ENCODE measurements at regions not wholly inside any gene's neighbourhood (a gene's known extent, or its start where the extent isn't known, plus 50 kb on each side); places are given as distances from the start of the nearest gene placed in this dataset.

DNA sequence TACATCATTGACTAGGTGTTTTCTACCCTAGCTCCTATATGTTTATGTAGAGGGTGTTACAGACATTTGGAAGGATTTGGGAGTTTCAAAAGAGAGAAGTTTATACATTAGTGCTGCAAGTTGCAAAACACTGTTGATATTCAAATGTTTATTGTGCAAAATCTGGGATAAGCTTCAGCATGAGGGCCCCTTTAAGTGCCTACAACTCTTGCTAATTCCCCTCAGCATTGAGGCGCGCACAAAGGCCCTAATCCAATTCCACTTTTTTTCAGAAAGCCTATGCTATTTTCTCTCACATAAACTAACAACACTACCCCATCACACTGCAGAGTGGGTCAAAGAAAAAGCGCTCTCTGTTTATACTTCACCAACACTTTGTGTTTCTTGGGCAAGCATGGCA is 208.0 kb downstream of the NR2F2 start:
- DNase-seq = no peak

DNA sequence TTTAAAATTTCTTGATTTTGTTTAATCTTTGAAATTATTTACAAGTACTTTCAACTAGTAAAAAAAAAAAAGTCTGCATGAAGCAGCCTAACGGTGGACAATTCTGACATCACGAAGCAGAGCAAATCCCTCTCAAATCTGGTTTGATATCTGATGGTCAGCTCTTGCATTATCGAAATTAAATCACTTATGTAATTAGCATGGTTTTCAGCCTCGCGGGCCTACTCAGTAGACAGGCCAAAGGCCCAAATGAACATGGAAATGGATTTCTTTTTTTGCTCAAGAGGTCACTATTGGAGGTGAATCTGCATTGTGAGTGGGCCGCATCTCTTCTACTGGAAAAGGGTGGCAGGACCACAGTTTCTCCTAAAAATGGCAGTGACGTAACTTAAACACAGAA is 209.8 kb downstream of the NR2F2 start:
- DNase-seq = no peak

DNA sequence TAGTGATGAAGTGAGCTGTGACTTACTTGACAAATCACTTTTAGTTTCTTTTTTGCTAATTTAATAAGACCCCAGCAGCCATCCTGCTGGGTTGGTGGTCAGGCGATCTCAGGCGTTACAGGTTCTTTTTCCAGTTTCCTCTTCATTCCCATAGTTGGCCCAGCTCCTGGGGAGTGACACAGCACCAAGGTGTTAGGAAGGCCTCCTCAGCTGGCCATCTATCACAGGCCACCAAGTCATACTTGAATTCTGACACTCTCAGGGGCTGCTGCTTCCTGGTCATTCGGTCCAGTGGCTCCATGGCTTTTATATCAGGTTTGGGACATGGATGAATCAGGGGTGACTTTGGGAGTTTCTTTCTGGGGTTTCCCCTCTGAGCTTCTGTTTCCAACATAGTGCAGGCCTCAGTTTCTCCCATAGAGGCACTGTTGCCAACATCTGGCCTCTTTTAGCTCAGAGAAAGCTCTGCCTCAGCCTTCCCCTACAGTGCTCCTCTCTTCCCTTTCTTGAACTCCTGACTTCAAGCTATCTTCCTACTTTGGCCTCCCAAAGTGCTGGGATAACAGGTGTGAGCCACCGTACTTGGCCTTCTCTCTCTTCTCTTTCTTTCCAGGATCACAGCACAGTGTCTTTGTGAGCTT is 211.8 kb downstream of the NR2F2 start:
- DNase-seq = no peak

DNA sequence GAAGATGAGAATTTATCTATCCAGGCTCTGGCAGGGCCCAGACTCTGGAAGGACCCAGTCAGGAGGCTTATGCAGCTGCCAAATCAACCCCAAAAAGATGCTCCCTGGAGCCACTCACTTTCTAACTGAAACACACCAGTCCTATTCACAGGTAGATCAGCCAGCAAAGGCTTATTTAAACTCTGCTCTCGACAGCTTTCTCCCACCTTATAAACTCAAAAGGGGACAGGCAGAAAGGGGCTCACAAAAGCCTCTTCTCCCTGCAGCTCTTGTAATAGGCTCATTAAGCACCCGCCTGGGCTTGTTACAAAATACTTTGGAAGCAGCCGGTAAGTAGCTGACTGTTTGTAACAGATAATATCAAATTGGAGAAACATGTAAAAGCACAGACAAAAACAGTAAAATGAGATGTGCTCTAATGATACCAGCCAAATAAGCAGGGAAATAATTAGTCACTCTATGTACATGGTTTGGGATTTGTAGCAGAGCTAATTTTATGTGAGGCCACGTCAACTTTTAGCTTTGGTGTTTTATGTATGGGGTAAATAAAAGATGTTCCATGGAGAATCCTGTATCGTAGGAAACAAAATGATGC is 213.8 kb downstream of the NR2F2 start:
- DNase-seq = no peak

DNA sequence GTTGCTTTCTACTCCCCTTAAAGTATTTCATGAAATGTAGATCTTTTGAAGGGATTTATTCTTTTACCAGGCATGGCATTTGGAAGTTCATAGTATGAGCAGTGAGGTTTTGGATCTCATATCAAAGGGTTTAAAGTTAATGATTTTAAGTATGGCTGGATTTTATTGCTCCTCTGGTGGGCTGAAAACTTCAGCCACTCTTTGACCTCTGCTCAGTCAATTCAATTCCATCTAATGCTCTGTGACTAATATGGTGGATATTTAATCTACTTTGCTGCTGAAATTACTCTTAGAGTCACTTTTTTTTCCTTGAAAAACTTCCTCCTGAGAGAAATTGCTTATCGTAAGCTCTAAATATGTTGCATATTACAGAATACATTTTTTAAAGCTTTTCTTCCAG is 218.6 kb downstream of the NR2F2 start:
- no peak for DNase-seq

DNA sequence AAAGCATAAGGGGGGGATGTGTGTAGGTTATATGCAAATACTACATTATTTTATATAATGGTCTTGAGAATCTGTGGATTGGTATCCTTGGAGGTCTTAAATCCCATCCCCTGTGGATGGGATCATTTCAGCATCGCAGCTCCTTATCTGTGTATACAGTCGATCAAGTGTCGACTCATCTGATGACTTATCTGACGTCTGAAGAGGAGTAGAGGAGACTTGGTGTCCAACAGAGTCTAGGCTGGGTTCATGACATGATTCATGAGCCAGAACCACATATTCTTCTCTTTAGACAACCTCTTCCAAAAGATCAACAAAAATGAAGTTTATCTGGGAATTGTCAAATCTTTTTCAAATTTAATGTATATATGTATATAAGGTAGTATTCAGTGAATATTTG is 220.7 kb downstream of the NR2F2 start:
- no peak for DNase-seq

DNA sequence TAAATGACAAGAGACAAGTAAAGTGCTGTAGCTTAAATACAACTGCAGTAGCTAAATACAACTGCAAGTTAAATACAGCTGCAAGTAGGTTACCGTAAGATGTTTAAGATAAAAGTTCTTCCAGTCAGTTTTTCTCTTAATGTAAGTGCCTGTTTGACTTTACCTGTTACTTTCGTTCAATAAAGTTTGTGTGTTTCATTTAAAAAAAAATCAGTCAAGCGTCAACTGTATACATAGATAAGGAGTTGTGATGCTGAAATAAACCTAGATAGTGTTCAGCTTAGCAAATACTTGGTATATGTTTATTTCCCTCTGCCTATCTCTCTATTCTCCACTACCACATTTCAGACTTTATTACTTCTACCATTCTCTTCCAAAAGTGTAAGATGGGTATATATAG is 221.2 kb downstream of the NR2F2 start:
- DNase-seq = no peak

DNA sequence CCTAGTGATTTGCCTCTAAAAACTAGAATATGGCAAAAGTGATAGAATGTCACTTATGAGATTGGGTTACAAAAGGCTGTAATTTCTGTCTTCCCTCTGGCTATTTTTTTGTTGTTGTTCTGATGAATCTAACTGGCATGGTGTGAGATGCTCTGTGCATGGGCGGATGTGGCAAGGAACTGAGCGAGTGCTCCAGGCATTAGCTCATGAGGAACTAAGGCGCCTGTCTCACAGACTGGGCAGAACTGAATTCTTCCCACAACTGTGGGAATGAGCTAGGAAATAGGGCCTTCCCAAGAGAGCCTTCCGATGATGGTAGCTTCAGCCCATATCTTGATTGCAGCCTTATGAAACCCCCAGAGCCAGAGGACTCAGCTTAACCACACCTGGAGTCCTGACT is 222.5 kb downstream of the NR2F2 start:
- no peak for DNase-seq

DNA sequence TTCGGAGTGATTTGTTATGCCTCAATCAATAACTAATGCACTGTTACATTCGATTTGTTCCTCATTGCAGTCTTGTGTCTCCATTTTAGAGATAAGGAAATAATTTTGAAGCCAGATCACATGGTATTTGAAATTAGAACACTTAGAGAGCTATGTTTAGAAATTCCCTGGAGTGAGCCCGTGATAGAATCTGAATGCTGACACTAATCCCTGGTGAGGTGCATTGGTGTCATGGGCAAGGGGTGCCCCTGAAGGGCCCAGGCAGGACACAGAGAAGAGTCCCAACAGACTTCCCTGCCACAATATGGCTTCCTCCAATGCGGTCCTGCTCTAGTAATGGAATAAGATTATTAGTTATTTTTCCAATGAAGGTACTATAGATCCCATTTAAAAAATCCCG is 223.0 kb downstream of the NR2F2 start:
- no peak for DNase-seq

DNA sequence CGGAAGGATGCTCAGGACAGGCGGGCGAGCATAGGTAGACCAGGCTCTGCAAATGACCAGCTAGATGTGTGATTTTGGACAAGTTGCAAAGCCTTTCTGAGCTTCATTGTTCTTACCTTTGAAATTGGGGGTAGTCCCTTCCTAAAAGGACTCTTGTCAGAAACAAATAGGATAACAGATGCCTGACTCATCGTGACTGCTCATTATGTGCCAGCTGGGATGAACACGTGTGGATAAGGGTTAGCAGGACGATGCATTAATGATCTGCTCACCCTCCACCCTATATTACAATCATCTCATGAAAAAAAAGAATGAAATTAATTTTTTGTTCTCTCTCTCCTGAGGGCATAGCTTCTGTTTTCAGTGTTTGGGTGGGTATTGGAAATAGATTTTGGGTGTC is 223.4 kb downstream of the NR2F2 start:
- no peak for DNase-seq

DNA sequence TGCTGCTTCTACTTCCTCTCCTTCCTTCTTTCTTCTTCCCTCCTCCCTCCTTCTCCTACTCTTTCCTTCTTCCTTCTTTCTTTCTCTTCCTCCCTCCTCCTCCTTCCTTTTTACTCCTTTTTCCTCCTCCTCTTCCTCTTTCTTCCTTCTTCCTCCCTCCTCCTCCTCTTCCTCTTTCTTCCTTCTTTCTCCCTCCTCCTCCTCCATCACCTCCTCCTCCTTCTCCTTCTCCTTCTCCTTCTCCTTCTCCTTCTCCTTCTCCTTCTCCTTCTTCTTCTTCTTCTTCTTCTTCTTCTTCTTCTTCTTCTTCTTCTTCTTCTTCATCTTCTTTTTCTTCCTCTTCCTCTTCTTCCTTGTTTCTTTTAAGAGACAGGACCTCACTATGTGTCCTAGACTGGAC is 224.0 kb downstream of the NR2F2 start:
- no peak for DNase-seq

DNA sequence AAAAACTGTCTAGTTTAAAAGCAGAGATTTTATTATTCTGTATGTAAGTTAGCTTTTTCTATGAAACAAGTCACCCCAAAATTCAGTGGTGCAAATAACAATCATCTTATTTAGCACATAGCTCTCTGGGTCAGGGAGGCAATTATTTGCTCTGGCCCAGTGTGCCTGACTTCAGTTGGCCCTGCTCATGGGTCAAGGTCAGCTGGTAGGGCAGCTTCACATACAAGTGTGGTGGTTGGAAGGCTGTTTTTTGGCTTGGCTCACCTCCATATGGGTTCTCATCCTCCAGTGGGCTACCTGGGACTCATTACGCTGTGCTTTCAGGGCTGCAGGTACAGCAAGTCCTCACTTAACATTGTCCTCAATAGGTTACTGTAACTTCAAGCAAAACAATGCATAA is 228.6 kb downstream of the NR2F2 start:
- no peak for DNase-seq

DNA sequence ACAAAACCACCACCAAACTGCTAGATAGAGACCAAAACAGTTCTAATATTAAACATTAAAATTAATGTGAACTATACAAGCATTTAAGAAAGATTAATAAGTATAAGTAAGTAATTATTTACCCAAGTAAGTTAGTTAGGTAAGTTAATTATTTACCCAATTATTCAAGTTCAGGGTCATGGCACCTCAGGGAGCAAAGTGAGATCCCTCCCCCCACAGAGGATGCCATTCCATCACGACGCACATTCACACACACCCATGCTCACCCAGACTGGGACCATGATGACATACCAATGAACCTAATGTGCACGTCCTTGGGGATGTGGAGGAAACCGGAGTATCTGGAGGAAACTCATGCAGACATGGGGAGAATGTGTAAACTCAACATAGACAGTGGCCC is 229.1 kb downstream of the NR2F2 start:
- no peak for DNase-seq

DNA sequence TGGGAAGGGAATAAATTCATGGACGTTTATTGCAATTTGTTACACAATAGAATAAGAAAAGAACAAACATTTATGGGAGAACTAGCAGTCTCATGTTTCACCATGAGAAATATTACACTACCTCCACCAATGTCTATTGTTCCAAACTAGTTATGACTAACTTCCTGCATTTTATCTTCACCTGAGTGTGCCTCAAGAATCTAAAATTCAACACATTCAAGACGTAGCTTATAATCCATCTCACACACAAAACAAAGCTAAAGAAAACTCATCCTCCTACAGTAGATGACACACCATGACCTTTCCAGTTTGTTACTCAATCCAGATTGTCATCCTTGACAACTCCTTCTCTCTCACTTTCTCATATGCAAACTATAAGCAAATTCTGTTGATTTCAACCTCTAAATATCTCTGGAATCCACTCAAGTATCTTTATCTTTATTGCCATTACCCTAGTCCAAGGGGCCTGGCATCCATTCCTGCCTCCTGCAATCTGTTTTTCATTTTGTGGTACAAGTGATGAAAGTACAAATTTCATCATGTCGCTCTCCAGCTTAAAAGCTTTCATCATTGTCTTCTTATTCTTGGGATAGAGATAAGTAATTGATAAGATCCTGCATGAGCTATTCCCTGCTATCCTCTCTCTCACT is 229.9 kb downstream of the NR2F2 start:
- DNase-seq = no peak

DNA sequence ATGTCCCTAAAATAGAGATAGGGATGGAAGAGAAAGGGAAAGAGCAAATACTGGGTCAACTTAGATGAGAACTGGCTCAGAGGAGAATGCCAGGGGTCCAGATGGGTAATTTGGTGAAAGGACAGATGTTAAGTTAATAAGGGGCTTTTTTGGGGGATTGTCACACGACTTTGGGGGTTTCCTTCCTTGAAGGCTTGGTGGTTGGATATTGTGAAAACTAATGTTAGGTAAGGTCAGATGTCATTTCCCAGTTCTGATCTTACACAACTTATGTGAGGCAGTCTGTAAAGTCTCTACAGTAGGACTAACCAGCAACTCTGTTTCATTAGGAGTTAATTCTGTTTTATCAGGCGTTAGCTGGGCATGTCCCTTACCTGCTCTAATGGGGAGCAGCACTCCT is 231.1 kb downstream of the NR2F2 start:
- no peak for DNase-seq

DNA sequence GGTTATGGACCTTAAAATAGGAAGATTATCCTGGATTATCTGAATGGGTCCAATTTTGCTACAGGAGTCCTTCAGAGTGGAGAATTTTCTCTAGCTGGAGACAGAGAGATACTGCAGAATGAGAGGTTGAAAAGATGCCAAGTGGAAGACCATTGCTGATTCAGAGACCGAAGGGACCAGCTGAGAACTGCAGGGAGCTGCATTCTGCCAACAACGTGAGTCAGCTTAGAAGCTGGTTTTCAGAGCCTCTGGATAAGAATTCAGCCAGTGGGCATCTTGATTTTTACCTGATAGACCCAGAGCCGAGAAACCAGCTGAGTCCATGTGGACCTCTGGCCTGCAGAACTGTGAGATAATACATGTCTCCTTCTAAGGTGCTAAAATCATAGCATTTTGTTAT is 234.0 kb downstream of the NR2F2 start:
- no peak for DNase-seq

DNA sequence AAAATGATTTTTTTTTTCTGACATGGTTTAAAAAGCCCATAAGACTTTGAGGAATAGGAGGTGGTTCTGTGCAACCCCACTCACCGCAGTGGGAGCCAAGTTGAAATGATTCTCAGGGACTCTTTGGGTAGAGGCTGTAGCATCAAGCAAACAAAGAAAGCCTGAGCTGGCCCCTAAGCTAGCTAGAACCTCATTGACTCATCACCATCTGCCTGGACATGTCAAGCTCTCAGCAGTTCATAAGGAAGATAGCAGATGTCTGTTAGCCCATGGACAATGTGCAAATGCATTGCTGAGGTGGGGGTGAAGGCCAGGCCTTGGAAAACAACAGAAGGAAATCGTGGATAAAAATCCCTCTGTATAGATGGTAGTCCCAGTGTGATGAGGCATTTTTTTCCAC is 234.8 kb downstream of the NR2F2 start:
- DNase-seq = no peak

DNA sequence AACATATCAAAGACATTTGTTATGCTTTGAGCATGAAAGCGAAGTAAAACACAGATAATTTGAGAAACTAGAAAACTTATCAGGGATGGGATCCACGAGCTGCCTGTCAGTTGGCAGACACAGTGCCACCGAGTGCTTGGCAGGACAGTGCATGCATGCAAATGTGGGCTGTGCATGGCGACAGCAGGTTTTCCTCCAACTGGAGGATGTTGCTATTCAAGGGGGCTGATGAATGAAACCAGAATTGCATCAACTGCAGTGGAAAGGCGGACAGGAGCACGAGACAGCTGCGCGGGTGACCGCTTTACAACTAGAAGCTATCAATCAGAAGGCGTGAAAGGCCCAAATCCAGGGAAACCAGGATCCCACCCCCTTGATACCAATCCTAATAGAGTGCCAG is 244.3 kb downstream of the NR2F2 start:
- DNase-seq = no peak

DNA sequence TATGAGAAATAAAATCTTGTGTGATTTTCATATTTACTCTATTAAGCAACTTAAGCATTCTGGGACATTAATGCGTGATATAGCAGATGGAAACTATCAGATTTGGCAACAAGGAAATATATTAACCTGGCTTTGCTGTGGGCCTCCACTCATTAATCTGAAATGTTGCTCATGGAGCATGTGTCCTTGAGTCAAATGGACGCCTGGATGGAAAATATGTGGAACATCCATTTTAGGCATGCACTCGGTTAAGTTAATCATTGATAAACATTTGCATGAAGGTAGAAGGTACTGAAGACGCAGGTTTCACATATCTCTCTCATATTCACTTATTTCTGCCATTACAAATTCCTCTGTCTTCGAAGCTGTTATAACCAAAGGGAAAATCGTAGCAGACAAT is 246.1 kb downstream of the NR2F2 start:
- no peak for DNase-seq

DNA sequence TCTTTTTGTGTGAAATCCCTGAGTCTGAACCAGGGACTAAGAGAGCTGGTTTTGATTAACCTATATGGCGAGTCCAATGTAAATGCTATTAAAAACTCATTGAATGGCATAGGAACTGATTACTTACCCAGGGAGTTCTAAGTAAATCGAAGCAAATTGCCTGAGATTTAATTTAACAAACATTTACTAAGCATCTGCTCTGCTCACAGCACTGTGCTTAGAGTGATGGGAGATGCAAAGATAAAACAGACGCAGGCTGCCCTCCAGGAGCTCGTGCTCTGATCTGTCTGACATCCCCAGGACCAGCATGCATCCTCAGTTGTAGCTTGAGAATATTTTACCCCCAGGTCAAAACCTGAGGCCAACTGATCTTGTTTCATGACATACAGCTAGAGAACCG is 247.9 kb downstream of the NR2F2 start:
- no peak for DNase-seq

DNA sequence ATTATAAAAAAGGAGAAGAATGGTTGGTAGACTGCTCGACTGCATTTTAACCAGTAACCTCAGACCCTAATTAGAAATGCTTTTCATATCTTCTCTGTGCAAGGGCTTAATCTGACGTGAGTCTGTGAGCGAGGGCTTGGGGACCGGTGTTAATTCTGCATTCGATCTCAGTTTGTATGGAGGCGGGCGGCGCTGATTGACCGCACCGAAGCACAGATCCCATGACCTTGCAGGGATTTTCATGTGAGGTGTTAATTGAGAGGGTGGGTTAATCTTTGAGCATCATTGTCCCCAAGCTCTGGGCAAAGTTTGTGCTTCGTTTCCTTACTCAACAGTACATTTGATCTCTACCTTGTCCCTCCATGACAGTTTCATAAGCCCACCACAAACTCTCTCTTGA is 250.9 kb downstream of the NR2F2 start:
- DNase-seq = no peak

DNA sequence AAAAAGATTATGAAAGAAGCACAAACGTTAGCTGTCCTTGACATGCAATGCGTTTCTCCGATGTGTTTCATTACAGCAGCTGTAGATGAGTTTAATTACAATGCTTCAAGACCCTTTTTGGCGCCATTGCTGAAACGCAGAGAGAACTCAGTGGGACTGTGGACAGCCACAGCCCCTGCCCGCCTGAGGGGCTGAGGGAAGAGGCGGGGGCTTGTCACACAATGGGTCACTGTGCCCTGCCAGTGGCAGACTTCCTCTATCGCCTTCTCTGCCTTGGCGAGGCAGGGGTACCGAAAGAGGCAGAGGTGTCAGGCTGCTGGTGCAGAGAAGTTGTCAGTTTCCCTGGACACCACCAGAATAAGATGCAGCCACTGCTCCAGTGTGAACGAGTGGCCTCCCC is 252.0 kb downstream of the NR2F2 start:
- no peak for DNase-seq

DNA sequence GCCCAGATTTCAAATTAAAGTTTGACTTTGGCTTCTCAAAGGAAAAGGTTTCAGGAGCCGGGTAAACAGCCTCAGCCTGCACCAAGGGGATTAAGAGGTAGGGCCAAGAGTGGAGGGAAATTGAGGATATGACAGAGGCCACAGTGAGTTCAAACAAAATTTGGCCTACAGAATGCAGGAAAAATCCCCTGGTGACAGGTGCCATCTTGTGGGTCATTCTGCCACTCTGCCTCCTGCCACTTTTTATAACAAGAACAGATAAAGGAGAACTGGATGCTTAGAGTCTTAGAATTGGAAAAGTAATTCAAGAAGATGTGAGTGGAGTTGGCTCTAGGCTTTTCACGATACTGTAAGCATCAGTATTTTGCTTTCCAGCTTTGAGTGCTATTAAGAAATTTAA is 253.2 kb downstream of the NR2F2 start:
- DNase-seq = no peak

All from C1 segment of cervical spinal cord (tissue), 14 donors.